GM19467 (cell line): ENCODE measurements at regions not wholly inside any gene's neighbourhood (a gene's known extent, or its start where the extent isn't known, plus 50 kb on each side); places are given as distances from the start of the nearest gene placed in this dataset.
A peak's percentile ranks its signal among the peaks of the same experiment; 100 is the strongest.

Experiments used
- ATAC-seq: cut with Tn5 transposase; IDR thresholded peaks from one replicate; pipeline ENCODE4 v1.9.1; 2021; ENCODE audit warnings: mild to moderate bottlenecking, moderate library complexity; ENCODE audit not compliant: unreplicated experiment

DNA sequence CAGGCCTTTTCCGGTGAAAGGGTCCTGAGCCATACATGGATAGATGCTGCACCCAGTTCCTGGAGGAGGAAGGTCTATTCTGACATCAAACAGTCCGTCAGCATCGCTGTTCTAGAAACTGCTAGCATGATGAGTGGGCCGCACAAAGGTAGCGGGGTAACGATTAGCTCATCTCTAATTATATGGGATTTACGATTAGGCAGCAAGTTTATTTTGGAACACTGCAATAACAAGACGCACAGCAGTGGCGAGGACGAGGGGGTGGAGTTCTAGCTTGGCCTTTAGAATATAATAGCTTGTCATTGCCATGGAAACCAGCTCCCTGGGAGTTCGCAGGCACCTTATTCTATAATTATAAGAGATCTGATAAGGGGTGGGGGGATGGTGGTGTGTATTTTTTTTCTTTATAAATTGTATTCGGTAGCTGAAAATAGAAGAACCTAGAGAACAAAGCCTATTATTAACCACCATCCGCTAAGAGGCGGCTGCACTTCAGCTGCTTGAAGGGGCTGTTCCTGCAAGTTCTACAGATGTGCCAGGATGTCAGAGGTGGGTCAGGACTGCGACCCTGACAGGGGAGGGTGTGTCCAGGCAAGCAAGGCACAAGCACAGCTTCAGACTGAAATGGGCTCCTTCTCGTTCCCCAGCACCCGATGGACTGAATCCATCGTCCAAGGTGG is 311.0 kb downstream of the AGTPBP1 start:
- no peak for ATAC-seq

DNA sequence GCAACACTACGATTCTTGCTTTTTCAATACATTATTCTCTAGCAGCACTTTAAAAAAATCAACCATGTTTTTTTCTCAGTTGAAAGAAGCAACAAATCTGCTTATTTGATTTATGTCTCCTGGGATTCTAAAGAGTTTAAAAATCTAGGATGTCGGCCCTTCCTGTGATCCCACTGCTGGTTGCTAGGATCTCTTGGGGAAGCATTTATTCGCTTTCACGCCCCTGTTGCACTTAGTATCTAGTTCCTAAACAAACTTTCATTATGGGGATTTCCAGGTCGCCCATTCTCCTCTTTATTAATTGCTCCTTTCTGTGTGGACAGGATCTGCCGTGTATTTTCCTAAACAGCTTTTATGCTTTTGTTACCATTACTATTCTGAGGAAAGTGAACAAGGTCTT is 313.5 kb downstream of the AGTPBP1 start:
- ATAC-seq, result no peak

DNA sequence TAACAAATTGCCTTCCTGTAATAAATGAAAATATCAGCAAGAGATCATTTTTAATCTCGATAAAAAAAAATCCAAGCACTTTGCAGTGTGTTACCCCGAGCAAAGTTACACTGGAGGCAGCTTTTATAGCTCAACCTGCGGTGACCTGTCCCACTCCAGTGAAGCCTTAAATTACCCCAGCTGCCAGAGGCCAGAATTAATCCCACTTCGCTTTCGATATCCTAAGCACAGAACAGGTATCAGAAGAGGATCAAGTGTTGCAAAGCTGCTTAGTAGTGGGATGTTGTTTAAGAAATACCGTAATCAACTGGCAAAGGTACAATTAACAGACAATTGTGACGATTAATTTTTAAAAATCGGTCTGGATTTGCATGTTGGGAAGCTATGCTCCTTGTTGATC is 314.0 kb downstream of the AGTPBP1 start:
- ATAC-seq, result no peak

DNA sequence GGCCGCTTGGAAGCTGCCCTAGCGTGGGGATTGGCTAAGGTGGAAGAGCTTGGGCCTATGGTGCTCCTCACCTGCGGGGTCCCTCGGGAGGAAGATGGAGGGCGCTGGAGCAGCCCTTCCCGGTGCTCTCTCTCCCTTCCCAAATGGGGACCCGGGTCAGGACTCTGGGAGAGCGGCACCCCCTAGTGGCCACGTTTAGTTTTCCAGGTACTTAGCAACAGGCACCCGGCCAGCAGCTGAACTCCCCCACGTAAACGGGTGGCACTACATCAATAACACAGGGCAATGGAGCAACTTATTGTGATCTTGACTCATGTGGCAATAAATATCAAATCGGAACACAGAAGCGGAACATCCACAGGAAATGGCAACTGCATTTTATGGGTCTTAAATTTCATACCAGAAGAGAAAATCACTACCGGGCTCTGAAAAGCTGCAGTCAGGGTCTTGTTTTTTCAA is 316.6 kb downstream of the AGTPBP1 start:
- ATAC-seq, result peak; percentile 77

DNA sequence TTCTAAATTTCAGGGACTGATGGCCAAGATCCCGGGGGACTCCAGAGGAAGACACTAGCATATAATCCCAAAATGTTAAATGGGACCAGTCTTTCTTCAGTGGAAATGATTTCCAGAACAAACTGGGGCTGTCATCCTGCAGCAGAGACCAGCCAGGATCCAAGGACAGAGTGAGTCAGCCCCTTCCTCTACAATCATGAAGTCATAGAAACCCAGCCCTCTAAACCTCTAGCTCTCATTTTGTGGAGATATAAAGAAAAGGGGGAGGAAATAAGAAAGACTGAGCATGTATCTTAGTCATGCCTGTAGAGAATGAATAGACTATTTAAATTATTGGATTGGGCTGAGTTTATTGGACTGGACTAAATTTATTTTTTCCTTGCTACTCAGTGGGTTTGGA is 318.3 kb downstream of the AGTPBP1 start:
- no peak for ATAC-seq

DNA sequence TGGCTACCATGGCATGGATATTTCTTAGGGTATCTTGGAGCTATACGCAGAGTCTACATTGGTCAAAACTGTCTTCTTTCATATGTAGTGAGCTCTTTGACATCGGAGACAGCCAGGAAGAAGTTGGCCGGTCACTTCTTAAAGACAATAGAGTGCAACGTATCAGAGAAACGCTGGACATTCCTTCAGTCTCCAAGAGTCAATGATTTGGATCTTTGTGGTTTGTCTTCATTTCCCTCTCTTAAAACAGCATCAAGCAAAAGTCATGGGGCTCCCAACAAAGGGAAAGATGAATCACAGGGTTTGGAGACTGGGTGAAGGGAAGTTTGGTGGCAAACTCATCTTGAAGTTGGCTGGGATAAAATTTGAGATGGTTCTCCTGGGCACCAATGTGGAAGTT is 320.1 kb downstream of the AGTPBP1 start:
- no peak for ATAC-seq

DNA sequence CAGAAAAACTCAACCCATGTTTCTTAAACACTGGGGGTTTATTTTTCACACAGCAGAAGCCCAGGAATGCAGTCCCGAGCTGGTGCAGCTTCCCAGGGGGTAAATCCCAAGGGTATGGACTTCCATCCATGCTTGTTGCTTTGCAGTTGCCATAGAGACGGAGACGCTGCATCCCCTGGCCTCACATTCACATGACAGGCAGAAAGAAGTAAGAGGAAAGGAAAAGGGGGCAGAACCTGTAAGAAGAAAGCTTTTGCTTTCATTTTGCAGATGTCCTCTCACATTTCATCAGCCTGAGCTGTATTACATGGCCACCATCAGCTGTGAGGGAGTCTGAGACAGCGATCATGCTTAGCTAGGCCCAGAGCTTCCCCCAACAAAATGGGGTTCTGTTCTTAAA is 321.0 kb downstream of the AGTPBP1 start:
- no peak for ATAC-seq

DNA sequence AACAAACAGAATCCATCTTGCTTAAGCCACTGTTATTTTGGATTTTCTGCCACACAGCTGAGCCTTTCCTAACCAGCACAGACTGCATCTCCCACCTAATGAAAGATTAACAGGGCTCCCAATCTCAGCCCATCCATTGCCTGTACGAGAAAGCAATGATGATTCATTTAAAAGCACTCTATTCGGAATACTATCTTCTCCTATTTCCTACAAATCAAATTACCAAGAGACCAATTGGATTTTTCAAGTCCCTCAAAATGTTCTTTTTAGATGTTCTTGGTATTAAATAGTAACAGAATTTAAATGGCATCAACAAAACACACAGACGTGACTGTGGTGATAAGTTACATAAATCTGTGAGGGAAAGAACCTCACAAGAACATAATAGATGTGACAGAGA is 324.1 kb downstream of the AGTPBP1 start:
- no peak for ATAC-seq

DNA sequence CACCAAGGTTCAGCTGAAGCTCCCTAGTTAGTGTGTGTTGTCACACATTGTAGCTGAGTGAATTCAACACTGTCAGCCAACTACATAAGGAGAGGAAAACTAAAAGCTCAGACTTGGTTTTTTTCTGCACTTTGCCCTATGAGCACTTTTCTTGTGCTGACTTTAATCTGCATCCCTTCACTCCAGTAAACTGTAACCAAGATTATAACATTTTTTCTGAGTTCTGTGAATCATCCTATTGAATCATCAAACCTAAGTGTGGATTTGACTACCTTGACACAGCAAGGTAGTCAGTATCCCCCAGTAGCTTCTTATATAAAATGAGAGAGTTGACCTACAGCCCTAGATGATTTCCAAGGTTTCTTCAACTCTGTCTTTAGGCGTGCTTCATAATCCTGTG is 325.0 kb downstream of the AGTPBP1 start:
- ATAC-seq, result no peak

DNA sequence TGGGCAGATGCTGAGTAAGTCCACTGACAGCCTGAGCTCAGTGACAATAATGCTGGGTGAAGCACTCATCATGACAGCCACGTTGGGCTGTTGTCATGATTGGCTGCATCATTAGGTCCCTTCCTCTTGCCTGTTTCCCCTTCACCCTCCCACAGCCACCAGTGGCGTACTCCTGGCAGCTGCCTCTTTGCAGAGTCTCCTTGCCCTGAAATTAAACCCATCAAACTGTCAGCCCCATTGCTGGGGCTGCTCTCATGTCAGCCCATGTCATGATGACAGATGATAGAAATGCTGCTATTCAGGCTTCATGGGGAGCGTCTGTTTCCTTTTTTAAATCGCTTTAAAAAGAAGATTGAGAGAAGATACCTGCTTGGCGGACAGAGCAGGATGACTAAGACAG is 327.4 kb downstream of the AGTPBP1 start:
- ATAC-seq, result no peak

DNA sequence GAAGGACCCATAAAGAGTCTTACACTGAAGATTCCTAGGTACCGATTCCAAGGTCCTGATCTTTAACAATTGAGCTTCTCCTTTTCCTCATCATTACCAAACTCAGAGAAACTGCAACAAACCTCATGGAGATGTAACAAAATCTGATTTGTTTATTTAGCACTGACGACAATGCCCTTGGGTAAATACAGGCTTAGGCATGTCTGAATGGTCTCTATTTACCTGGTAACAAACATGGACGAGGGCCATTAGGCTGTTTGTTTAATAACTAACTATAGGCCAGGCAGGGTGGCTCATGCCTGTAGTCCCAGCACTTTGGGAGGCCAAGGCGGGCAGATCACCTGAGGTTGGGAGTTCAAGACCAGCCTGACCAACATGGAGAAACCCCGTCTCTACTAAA is 333.3 kb downstream of the AGTPBP1 start:
- no peak for ATAC-seq

DNA sequence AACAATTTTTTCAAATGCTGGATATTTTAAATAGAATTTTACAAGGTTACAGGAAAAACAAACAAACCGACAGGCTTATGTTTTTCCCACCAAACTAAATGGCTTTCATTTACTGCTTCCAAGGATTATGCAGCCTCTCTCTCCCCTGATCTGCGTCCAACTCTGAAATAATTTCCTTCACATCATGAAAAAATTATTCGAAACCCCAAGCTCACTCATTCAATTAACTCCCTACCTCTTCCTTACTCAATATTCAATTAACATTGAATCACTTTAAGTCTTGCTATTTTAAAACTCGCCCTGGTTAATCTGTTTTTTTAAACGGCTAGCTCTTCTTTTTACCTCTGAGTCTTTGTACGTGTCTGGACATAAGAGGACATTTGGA is 336.2 kb downstream of the AGTPBP1 start:
- no peak for ATAC-seq

DNA sequence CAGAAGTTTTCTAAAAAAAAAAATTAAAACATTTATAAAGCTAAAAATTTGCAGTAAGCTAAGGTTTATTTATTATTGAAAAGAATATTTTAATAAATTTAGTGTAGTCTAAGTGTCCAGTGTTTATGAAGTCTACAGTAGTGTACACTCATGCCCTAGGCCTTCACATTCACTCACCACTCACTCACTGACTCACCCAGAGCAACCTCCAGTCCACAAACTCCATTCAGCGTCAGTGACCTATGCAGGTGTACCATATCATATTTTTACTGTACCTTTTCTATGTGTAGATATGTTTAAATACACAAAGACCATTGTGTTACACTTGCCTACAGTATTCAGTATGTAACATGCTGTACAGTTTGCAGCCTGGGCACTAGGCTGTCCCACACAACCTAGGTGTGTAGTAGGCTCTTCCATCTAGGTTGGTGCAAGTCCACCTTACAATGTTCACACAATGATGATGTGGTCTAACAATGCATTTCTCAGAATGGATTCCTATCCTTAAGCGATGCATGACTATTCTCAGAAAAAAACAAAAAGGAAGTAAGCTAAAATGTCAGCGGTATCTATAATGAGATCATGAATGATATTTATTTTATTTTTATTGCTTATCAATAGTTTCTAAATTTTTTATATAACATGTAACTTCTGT is 336.7 kb downstream of the AGTPBP1 start:
- ATAC-seq, result no peak

DNA sequence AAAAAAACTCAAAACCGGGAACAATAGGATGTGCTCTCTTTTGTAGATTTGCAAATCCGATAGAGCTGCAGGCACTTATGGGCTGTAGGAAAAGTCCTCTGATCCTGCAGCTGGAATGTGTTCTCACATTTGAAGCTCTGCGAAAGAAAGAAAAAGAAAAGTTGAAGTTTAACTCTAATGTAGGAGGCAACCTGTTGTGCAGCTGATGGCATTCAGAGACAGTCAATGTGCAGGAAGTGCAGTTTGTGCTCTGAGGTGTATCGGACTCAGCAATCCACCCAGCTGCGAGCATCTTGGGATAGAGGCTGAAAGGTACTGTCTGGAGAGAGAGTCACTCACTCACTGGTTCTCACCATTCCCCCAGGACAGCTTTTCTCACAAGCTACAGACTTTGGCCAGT is 339.2 kb downstream of the AGTPBP1 start:
- no peak for ATAC-seq

DNA sequence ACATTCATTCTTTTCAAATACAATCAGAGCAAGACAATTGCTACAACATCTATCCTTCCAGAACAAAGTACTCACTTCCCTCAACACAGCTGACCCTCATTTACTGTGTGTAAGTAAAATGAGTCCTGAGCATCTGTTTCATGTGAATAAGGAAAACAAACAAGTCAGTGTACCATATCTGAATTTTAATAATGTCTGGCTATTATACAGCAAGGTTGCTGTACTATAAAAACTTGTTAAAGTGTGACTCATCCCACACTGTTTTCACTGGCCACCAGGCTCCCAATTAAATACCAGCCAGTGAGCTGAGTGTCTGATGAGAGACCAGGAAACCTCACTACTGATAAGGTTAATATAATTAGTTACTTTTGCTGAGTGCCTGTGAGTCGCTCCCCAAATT is 339.8 kb downstream of the AGTPBP1 start:
- no peak for ATAC-seq

DNA sequence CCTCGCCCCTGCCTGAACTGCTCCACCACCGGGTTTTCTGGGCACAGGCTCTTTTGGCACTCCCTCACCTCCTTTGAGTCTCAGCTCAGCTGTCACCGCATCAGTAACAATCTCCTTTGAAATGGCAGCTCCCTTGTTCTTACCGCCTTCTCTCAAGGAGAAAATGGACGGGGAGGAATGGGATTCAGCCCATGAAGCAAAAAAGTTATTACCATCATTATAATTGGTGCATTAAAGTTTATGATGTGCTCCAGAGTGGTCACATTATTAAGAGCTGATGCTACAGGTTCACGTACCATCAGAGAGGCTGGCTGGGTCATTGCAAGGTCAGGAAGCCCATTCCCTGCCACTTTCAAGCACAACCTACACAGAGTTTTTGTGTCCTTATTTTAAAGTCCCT is 344.7 kb downstream of the AGTPBP1 start:
- ATAC-seq, result no peak

DNA sequence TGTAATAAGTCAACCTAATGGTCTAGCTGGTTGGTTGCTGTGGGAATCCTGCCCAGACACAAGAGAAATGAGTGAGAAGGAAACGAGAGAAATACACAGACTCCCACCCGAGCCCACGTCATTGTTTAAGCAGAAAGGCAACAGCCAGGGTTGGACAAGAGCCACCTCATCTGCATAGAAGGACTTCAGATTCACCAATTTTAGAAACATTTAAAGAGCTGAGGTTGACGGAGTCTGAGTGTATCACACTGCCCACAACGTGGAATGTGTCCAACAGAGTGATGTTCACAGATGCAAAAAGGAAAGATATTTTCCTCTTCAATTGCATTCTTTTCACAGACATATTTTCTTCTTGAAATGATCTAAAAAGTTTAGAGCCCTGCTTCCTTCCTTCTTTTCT is 349.5 kb downstream of the AGTPBP1 start:
- ATAC-seq, result no peak

DNA sequence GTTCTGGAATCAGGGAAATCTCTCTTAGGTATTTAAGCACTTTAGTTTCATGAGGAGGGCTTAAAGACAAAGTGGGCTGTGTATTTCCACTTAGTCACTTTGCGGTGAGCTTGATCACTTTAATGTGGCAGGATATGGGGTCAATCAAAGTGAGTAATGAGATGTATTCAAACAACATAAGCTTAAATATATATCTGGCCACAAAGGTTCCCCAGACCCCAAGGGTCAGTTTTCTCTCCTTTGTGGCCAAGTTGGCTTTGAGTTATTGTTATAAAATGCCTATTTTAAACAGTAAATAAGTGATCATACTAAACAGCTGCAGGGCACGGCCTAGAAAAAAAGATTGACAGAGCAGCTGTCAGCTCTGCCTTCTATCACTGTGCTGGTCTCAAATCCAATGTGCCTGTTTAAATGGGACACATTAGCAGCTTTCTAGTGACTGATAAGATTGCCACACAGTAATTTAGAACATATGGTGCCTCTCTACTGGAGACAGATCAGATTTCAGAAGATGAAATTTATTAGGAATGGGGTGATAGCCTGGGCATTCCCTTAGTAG is 363.9 kb downstream of the AGTPBP1 start:
- ATAC-seq, result no peak

DNA sequence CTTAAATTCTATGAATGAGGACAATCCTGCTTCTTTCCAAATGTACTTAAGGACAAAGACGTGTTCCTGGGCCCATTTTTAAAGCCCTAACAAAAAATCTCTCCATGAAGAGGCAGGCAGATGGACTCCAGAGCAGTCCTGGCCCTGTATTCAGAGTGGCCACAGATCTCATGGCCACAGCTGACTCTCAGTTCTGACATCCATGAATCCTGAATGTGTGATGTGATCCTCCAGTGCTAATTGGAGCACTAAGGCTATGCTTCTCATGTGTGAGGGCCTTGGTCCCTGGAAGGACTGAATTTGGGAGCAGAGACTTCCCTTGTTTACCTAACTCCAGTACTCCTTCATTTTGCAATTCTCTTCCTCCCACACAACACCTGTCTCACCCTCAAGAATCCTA is 373.0 kb downstream of the AGTPBP1 start:
- no peak for ATAC-seq

DNA sequence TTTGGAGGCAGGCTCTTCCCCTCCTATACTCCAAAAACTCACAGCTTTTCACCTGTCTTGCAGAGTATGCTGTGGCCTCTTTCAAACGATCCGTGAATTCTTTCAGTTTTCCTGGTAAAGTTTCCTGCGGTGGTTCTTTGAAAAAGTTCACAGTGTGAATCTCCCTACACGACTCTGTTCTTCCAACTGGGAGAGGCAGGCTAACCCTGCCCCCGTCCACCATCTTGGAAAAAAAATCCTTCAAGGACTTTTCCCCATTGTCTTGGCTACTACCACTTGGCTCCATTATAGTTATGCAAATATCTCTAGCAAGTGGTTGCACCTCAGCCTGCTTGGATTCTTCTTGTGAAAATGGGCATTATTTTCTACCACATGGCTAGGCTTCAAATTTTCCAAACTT is 382.6 kb downstream of the AGTPBP1 start:
- ATAC-seq, result no peak

DNA sequence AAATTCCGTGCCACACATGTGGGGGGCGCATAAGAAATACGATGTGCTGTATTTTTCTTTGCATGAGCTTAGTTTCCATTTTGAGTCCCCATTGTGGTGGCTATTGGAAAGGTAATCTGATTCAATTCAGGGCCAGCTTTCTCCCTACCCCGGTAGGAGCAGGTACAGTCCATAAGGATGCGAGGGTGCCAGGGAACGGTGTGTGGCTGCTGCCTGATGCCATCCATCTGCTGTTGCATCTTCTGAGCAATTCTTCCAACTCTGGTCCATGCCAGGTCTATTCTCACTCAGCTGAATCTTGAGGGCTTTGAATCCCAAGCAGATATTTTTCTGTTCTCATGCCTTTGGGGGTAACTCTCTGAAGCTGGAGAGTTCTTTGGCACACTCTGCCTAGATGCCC is 392.7 kb downstream of the AGTPBP1 start:
- ATAC-seq, result no peak

DNA sequence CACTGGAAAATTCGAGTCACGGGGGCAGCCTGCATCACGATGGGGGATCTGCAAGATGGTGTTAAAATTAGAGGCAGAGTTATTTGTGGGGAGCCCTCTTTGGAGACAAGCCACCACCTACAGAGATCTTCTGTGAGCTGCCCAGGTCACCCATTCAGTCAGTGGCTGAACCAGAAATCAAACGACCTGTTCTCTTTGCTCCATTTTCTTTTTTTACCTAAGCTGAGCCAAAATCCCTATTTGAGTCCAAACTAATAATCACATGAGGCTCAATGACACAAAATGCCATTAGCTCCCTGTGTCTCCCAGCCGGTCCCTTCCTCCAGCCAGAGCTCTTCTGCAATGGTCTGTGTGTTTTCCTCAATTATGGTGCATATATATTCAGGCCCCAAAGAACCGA is 394.2 kb downstream of the AGTPBP1 start:
- ATAC-seq, result no peak

DNA sequence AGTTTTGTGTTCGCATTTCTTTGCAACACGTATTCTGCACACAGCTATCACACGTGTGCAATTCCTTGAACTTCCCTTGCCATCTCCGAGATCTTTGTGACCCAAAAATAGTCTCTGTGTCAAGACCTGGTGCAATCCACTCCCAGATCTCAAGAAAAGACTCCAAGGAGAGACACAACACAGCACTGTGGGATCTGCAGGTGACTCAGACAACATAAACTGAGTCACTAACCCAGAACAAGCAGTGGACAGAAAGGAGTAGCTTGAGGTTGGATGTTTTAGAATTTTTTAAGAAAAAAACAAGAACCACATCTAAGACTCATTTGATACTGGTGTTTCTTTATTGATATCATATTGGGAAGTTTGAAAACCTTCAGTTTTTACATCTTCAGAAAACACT is 396.9 kb downstream of the AGTPBP1 start:
- ATAC-seq, result no peak
